HG02885 (cell line): ENCODE measurements at regions not wholly inside any gene's neighbourhood (a gene's known extent, or its start where the extent isn't known, plus 50 kb on each side); places are given as distances from the start of the nearest gene placed in this dataset.

ENCODE experiments used
- ATAC-seq: cut with Tn5 transposase; IDR thresholded peaks from one replicate; pipeline ENCODE4 v1.9.1; 2021; ENCODE audit warnings: mild to moderate bottlenecking; ENCODE audit not compliant: unreplicated experiment, poor library complexity

DNA sequence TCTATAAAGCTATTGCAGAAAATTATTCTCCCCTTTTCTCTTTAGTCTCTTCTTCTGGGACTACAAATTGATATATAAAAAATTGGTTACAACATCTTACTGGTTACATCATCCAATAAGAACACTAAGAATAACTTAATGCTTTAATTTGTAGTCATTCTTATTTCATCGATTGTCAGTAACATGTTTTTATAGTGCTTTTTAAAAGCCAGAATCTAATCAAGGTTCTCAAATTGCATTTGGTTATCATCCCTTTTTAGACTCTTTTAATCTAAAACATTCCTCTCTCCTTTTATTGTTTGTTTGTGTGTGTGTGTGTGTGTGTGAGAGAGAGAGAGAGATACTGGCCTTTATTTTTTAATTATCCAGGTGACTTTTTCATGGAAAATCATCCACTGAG, 377.1 kb upstream of the MEIS1 start:
- ATAC-seq = no peak

DNA sequence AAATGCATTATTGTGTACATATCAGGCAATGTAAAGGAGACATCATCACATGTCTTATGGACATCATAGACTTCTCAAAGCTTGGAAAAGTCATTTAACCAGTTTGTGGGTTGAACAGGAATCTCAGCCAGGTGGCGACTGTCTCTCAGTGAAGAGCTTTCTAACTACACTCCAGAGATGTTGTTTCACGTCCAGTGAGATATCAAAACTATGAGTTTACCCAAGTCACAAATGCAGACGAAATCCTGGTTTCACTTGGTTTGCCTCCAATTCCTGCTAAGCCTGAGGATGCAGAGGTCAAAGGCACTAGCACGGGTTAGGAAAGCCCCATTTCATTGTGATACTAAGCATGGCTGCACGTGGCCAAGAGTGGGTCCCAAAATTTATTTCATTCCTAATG, 384.5 kb upstream of the MEIS1 start:
- ATAC-seq = no peak

DNA sequence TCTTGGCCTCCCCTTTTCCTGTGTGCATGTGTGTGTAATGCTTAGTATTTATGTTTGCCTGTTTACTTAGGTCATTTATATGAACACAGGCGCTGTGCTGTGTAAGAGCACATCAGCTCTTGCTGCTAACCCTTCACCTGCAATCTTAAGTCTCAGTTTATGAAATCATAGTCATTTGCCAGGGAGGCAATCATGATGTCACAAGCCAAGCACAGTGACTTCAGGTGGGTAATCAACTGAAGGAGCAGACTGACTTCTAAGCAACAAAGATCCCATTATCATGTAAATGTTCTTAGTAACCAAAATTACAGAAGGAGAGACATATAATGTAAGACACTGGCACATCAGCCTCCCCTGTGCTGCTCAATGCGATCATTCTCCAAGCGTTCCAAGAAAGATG, 386.3 kb upstream of the MEIS1 start:
- ATAC-seq = no peak

DNA sequence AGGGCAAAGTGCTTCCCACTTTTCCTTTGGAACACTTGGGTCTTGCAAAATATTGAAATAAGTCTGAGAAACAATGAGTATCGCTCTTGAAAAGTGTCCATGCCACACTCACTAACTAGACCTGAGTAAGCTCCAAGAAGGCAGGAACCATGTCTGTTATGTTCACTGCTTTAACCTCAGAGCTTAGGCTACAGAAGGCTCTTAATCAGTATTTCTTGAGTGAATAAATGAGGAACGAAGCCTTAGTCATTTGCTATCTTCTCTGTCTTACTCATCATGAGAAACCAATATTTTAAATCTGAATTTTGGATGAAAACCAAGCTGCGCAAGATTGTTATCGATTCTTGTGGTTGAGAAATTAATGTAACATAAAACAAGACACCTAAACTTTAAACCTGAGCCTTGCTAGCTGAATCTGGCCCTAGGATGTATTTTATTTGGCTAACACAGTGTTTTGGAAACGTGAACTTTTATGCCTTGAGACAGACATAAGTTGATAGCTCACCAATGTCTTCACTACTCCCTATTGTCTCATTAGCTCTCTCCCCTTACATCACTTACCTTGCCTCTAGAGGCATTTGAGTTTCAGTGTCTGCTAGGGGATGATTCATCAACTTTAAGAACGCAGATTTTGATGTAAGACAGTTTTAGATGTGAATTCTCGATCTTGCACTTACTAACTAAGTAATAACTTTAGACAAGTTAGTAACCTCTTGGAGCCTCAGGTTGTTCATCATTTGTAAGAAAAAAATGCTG, 392.8 kb upstream of the MEIS1 start:
- no peak for ATAC-seq

DNA sequence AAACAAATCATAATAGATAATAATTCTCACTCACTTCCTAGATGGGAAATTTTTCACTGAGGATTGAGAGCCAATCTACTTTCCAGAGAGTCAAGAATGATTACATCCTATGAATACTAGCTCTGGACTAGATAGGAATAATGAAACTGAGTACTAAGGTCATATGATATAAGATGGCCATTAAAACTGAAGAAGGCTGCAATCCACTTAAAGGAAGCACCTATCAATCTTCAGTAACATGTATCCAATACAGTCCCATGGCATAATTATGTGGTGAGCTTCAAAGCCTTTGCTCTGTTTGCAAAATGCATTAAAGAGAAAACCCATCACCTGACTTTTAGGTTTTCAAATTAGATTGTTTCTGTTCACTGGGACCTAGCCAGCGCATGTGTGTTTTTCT, 398.0 kb upstream of the MEIS1 start:
- no peak for ATAC-seq

DNA sequence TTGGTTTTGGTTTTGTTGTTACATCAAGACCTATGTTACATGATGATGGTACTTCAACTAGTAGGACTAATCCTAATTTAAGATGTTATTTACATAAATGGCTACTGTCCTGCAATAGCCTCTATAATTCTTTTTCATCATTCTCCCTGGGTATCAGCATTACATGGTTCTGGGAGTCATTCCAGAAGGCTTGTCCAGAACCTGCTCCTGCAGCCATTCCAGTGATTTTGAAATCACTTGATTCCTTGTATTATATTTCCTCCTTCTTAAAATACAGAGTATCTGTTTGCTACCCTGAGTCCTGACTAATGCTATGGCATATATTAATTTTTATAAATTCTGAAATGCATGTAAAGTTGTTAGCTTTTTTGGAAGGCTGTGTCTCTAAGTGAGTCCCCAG, 400.5 kb upstream of the MEIS1 start:
- no peak for ATAC-seq

DNA sequence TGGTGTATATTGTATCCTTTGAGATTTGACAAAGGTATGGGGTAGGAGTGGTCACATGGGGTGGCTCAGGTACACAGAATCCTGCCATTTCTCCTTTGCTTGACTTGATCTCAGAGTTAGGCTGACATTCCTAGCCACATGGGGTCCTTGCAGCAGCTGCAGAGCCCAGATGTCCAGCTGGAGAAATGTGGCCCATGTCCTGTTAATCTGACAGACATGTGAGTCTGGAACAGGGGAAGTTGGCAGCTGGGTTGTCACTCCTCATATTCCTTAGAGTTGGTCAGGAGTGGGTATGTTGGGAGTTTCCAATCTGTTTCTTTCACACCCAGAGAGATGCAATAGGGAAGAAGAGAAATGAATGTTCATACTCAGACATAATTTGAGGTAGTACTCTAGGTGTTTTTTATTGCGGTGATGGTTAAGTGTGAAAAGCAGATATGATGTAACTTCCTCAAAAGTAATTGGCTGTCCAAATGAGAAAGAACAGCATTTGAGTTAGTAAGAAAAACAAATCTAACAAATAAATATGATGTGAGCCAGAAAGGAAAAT, 402.6 kb upstream of the MEIS1 start:
- peak; percentile 54 for ATAC-seq

DNA sequence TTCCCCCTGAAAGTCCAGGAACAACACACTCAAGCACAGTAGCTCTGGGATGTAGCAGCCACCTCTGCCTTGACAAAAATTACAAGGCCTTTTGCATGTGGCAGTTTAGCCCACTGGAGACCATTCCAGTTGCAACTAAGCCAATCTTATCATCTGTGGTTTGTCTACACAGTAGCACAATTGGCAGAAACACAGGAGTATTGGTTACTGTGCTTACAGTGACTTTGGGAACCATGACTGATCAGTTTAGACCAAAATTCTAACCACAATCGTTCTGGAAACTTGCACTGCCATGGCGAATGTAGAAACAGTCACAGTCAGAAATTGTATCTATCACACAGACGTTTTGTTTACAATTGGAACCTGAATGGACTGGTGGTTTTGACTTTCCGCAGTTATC, 403.7 kb upstream of the MEIS1 start:
- no peak for ATAC-seq

DNA sequence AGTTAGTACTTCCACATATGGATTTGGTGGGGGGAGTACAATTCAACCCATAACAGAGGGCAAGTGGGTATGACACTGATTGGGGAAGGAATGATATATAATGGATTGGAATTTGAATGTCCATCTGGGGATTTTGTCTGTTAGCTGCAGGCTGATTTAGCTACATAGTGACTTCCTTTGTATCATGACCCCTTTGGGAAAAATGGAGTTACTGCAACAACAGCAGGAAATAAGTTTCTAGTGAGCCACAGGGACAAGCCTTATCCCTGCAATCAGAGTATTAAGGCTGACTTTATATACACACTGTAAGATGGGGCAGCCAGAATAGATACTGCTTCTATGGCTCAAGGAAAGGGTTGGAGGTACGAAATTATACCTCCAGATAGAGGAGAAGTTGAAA, 404.4 kb upstream of the MEIS1 start:
- ATAC-seq = no peak

DNA sequence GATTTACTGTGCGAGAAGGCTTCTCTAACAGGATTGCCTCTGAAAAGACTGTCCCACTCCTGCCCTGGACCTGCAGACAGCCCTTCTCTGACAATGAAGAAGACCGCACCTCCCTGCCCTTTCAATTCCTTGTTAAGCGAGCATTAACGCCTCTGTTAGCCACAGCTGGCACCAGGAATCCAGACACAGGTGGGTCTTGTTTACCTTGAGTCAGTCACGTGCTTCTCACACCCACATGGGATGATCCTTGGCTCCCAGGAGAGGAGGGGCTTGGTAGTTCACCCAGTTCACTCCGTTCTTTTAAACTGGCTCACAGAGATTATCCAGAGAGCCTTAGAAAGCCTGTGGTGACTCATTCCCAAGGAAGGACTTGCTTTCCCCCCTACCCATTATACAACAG, 410.5 kb upstream of the MEIS1 start:
- no peak for ATAC-seq

DNA sequence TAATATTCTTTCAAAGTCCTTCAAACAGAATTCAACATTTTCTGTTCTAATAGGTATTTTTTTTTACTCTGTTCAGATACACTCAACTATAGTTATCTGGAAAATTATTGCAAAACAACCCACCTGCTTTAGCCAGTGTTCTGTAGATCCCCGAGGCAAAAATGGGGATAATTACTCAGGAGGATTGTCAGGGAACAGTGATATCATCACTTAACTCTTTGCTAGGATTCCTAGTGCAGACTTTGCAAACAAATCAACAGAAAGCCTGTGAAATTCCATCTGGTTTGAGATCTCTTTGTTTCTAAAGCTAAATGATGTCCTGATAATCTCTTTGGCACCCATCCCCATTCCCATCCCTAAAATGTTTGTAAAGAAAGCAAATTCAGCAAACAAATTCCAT, 413.6 kb upstream of the MEIS1 start:
- ATAC-seq = no peak

DNA sequence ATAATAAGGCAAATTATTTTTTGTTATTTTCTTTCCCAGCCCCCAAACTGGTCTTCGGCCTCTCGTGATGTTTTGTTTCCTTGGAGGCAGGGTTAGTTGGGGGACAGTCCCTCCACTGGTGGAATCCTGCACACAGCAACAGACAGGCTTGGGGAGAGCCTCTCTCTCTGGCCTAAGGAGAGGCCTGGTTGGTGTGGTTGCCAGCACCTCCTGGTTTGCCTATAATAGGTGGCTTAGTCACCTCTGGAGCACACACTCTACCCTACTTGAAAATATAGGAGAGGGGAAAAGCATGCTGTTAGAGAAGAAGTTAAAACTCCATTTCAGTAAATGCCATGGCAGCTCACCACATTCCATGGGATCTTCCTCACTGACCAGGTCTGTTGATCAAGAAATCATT, 417.2 kb upstream of the MEIS1 start:
- ATAC-seq = no peak

DNA sequence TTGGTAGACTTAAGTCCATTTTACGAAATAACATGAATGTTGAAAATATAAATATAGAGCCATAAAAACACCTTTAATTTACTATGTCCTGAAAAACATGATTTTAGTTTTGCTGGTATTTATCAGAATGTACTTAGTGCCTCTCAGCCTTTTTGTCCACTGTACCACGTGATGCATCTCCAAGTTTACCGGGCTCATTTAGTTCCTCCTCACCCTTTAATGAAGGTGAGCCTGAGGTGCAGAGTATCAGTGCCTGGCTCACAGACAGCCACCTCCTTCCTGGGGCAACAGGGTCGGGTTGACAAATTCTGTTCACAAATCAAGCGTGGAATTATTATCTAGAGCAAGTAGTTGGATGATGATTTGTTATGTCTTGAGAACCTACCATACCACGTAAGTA, 420.5 kb upstream of the MEIS1 start:
- no peak for ATAC-seq

DNA sequence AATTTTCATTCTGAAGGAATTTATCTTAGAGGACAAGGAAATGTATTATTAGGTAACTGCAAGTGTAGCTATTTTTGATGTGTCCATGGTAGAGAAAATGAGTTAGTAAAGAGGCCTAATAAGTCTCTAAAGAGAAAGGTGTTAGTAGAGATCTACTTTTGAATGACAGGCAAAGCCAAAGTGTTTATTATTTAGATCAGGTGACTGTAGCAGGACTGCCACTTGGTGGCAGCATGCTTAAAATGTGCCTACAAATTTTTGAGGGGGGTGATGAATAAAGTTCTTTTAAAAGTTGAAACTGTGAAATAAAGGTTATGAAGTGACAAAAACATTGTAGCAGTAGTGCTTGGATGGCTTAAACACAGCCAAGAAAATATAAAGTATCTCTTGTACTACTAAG, 421.5 kb upstream of the MEIS1 start:
- no peak for ATAC-seq

DNA sequence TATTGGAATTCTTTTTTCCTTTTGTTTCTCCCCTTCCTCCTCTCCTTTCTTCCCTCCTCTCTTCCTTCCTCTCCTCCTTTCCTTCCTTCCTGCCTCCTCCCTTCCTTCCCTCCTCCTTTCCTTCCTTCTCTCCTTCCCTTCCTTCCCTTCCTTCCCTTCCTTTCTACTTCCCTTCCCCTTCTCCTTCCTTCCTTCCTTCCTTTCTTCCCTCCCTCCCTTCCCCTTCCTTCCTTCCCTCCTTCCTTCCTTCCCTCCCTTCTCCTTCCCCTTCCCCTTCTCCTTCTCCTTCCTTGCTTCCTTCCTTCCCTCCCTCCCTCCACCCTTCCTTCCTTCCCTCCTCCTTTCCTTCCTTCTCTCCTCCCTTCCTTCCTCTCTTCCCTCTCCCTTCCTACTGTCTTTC, 431.0 kb upstream of the MEIS1 start:
- ATAC-seq = no peak

DNA sequence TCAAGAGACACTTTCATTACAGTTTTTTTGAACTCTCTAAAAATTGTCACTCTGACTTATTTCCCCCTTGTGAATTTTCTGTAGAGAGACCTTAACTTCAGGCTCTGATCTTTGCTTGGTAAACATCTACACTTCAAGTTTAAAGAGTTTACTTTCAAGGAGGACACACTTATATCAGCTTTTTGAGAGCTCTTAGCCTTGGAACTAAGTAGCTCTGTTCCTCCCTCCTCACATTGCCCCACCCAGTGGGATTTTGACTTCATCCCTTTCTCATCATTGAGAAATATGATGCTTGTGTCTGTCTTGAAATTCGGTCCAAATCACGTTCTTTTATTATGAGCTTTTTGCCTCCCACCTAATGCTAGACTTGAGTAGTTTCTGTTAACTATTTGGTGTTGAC, 433.4 kb upstream of the MEIS1 start:
- no peak for ATAC-seq

DNA sequence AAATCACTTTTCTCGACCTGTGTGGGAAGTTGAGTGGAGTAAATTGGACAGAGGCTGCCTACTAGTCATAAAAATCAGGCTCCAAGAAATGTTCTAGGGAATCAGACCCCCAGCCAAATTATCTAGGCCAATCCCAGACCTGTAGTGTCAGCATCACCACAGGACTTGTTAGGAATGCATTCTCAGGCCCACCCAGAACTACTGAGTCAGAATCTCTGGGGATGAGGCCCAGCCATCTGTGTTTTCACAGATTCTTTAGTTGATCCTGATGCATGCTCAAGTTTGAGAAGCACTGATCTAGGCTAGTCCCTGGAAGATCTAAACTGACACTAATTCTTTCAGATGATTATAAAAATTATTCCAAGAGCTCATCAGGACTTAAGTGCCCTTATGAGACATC, 434.0 kb upstream of the MEIS1 start:
- ATAC-seq = no peak

DNA sequence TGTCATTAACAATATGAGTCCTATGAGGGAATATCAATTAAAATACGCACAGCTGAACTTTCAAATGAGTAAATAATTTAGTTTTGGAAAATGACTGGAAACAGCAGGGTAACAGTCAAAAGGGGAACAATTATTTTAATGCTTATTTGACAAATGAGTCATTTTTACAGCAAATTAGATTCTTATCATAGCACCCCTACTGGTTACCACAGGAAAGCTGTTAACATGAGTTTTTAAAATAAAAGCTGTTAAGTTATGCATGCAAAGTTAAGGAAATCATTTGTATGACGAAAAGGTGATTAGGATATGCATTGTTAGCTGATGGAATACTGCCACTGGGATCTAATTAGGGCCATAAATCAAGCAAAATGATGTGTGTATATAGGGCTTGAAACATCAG, 435.1 kb upstream of the MEIS1 start:
- ATAC-seq = no peak

DNA sequence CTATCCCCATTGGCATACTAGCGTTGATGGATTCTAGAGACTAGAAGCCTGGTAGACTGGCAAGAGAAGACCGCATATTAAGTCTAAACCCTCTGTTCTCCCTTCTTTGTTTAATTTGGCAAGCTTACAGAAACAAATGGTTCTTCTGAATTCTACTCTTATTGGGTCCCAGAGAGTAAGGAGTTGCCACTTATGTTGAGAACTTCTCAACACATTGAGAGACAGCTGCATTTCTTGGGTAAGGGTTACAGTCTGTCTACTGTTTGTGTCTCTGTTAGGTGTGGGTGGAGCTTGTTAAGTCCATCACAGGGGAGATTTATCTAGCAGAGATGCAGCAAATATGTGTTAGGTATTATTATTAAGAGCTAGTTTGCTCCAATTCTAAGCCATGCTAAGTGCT, 435.8 kb upstream of the MEIS1 start:
- ATAC-seq = no peak

DNA sequence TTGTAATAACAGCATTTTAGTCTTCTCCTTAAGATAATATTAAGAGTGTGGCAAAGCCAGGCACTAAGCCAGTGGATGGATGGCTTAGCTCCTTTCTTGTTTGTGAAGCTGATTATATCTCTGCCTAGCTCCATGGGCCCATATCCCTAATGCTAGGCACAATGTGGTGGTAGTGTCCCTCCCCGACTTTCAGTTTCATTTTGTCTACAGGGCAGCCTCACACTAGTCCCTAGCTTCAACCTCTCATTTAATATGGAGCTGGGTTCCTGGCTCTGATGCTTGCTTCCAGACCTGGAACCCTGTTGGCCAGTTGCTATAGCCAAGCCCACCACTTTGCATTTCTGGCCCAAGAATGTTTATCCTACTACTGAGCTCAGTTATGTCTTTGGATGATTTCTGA, 437.0 kb upstream of the MEIS1 start:
- no peak for ATAC-seq

DNA sequence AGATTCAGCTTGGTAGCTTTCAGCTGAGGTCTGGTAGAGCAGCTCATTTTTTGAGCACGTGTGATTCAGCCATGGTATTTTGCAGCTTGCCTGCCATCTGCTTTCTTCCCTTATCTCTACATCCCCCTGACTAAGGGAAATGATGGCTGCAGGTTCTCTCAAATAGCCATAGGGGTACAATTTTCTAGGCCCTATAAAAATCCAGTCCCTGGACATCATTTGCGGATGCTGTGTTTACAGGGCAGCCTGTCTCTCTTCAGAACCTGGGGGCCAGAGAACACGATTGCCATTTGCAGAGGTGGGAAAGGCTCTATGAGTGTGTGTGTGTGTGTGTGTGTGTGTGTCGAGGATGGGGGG, 442.7 kb upstream of the MEIS1 start:
- no peak for ATAC-seq

DNA sequence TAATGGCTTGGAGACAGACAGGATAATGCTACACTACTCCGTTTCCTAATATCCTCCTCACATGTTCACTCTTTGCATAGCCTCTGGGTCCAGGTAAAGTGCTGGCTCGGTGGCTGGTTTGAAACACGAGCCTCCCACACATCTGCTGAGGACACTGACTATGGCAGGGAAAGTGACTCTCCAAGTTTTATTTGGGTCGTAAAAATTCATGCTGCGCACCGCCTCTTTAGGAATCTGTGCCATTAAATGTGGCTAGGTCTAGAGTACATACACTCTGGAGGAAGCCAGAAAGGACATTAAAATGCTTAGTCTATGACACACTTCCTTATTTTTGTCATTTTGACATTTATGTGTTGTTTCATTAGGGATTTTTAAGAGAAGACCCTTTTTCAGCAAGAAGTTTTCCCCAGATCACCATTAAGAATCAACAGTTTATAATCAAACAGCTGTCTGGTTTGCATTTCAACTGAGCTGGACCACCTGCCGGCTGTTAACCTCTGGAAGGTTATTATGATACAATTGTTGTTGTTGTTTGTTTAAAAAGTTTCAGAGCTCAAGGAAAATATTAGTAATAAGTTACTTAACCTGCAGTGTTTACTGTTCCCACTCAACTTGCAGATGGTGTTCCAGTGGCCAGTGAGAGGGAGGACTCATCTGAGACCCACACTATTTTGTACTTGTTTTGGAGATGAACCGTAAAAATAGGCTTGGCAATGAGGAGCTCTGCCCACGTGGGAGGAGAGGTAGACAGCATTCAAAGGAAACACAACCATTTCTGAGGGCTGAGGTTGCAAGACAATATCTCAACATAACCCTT, 443.3 kb upstream of the MEIS1 start:
- no peak for ATAC-seq
